Parathyroid adenoma (tissue), 2 donors: ENCODE measurements at regions not wholly inside any gene's neighbourhood (a gene's known extent, or its start where the extent isn't known, plus 50 kb on each side); places are given as distances from the start of the nearest gene placed in this dataset.
A peak's percentile ranks its signal among the peaks of the same experiment; 100 is the strongest.

Experiments used
- H2AFZ ChIP-seq: fragments of 300-600 bp; sonication (generic); one replicate; pipeline ENCODE4 v1.7.0; 2017; ENCODE audit warnings: antibody characterized with exemption, mild to moderate bottlenecking
- H3K27ac ChIP-seq: fragments of 300-600 bp; sonication (generic); one replicate; pipeline ENCODE4 v1.7.0; 2017
- H3K27me3 ChIP-seq: fragments of 300-600 bp; sonication (generic); one replicate; pipeline ENCODE4 v1.7.0; 2017; ENCODE audit warnings: low read length; ENCODE audit not compliant: control insufficient read depth, insufficient read depth
- H3K36me3 ChIP-seq: fragments of 300-600 bp; sonication (generic); one replicate; pipeline ENCODE4 v1.7.0; 2017; ENCODE audit warnings: low read length; ENCODE audit not compliant: control insufficient read depth, insufficient read depth
- H3K4me1 ChIP-seq: fragments of 300-600 bp; sonication (generic); one replicate; pipeline ENCODE4 v1.7.0; 2017; ENCODE audit warnings: control low read depth
- H3K4me2 ChIP-seq: fragments of 300-600 bp; sonication (generic); one replicate; pipeline ENCODE4 v1.7.0; 2017; ENCODE audit warnings: low read length
- H3K4me3 ChIP-seq: fragments of 300-600 bp; sonication (generic); one replicate; pipeline ENCODE4 v1.7.0; 2017; ENCODE audit warnings: low read depth, low read length
- H3K79me2 ChIP-seq: fragments of 300-600 bp; sonication (generic); one replicate; pipeline ENCODE4 v1.7.0; 2017; ENCODE audit warnings: control low read depth
- H3K9ac ChIP-seq: fragments of 300-600 bp; sonication (generic); one replicate; pipeline ENCODE4 v1.7.0; 2017; ENCODE audit warnings: mild to moderate bottlenecking
- H3K9me3 ChIP-seq: fragments of 300-600 bp; sonication (generic); one replicate; pipeline ENCODE4 v1.7.0; 2017; ENCODE audit warnings: low read length; ENCODE audit not compliant: control insufficient read depth
- CTCF ChIP-seq: fragments of 300-600 bp; sonication (generic); IDR thresholded peaks from one replicate; pipeline ENCODE4 v1.7.0; 2017; ENCODE audit warnings: antibody characterized with exemption, mild to moderate bottlenecking
- donor health status: primary hyperparathyroidism.

DNA sequence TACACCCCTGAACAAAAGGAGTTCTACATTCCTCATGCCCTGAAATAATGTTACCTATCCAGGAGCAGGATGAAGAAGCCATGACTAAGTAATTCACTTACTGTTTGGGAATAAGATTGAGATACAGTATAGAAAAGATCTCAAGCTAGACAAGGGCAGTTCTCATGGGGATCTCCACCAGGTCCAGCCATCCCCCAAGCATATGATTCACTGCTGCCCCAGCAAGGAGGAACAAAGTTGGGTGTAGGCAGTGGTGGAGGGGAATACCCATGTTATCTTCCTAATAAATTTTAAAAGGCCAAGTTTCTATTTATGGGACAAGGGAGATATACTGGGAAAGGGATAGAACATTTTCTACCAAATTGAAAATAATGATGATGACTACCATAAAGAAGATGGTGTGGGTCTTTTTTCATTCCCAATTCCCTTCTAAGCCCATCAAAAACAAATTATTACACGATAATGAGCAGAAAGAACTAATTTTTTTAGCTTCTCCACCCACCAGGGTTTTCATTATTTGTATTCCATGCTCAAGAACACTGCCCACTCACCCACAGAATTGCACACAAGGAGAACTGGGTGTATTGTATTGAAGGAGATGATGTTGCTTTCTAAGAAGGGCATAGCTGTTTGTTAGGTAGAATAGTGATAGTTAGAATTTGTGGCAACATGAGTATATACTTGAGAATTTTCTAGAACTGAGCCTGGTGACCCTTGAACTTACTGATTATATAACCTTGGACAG, 204.6 kb downstream of the BTG1 start:
- H3K9me3 ChIP-seq: no peaks in the 10 kb centered on the region
- H3K4me3 ChIP-seq: no peak overlapping the region
- H3K9ac ChIP-seq: no peak overlapping the region
- no peaks in the 10 kb centered on the region for H3K36me3 ChIP-seq
- no peaks in the 10 kb centered on the region for H3K27me3 ChIP-seq
- H3K27ac ChIP-seq: no peak overlapping the region
- H3K4me2 ChIP-seq: no peak overlapping the region
- TF ChIP-seq CTCF: no peak
- H2AFZ ChIP-seq: no peak overlapping the region
- H3K4me1 ChIP-seq: no peaks in the 10 kb centered on the region
- no peaks in the 10 kb centered on the region for H3K79me2 ChIP-seq

- H3K4me3 ChIP-seq: no peak overlapping the region
- no peak overlapping the region for H3K27ac ChIP-seq
- TF ChIP-seq CTCF: no peak
- no peaks in the 10 kb centered on the region for H3K4me1 ChIP-seq
- no peaks in the 10 kb centered on the region for H3K79me2 ChIP-seq
- H3K4me2 ChIP-seq: no peak overlapping the region
- no peaks in the 10 kb centered on the region for H3K27me3 ChIP-seq
- no peak overlapping the region for H2AFZ ChIP-seq
- H3K9ac ChIP-seq: no peak overlapping the region
- H3K9me3 ChIP-seq: no peaks in the 10 kb centered on the region
- no peaks in the 10 kb centered on the region for H3K36me3 ChIP-seq
Measured at GRCh38 chr12:91940322-91940721, 205.3 kb downstream of the BTG1 start.

- Histone ChIP-seq H3K4me1 (no peaks in the 10 kb centered on the region), H3K79me2 (no peaks in the 10 kb centered on the region), H3K27ac (no peak overlapping the region), H3K36me3 (no peaks in the 10 kb centered on the region), H3K4me2 (no peak overlapping the region), H3K9me3 (no peaks in the 10 kb centered on the region), H3K27me3 (no peaks in the 10 kb centered on the region), H3K4me3 (no peak overlapping the region), H3K9ac (no peak overlapping the region), H2AFZ (no peak overlapping the region)
- TF ChIP-seq CTCF: no peak
Measured at GRCh38 chr12:91937706-91938105, 207.9 kb downstream of the BTG1 start.

DNA sequence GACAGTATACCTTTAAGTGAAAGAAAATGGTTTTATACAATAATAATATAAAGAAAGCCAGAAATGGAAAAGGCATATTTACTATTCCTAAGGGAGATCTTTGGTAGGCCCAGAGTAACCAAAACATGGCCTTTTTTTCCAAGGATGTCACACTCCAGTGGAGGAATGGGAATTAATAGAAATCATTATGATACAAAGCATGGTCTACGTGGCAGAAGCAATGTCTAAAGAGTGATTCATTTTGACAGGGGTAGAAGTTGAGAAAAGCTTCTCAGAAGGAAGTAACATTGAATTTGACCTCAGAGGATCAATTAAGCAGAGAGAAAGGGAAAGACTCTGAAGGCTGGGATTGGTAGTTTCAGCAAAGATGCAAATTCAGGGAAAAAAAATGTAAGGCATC, 208.6 kb downstream of the BTG1 start:
- Histone ChIP-seq H3K36me3 (no peaks in the 10 kb centered on the region), H3K4me1 (no peaks in the 10 kb centered on the region), H3K4me2 (no peak overlapping the region), H3K9me3 (no peaks in the 10 kb centered on the region), H2AFZ (no peak overlapping the region), H3K9ac (no peak overlapping the region), H3K79me2 (no peaks in the 10 kb centered on the region), H3K27me3 (no peaks in the 10 kb centered on the region), H3K4me3 (no peak overlapping the region), H3K27ac (no peak overlapping the region)
- TF ChIP-seq CTCF: no peak

GRCh38 chr12:91935296-91935695, 210.3 kb downstream of the BTG1 start:
- H3K79me2 ChIP-seq: no peaks in the 10 kb centered on the region
- H2AFZ ChIP-seq: peak overlapping the region; percentile 1
- no peak for TF ChIP-seq CTCF

More at GRCh38 chr12:91935296-91935695, 210.3 kb downstream of the BTG1 start:
- no peaks in the 10 kb centered on the region for H3K27me3 ChIP-seq
- no peaks in the 10 kb centered on the region for H3K9me3 ChIP-seq
- H3K4me1 ChIP-seq: no peaks in the 10 kb centered on the region
- H3K4me3 ChIP-seq: no peak overlapping the region
- H3K4me2 ChIP-seq: no peak overlapping the region
- H3K9ac ChIP-seq: no peak overlapping the region
- H3K36me3 ChIP-seq: no peaks in the 10 kb centered on the region
- H3K27ac ChIP-seq: no peak overlapping the region
